ENCODE measurements at regions not wholly inside any gene's neighbourhood (a gene's known extent, or its start where the extent isn't known, plus 50 kb on each side); places are given as distances from the start of the nearest gene placed in this dataset.

GRCh38 chr17:72432881-72433280 is 312.1 kb downstream of the SOX9 start:
- no peak overlapping the region for H3K4me3 ChIP-seq
- no peak overlapping the region for H3K27ac ChIP-seq
- no peaks in the 10 kb centered on the region for H3K4me1 ChIP-seq
- DNase-seq (ENCODE audit: low spot score), result no peak
- H3K27me3 ChIP-seq, result no peaks in the 10 kb centered on the region
- TF ChIP-seq CTCF (IDR thresholded peaks at IDR 0.05), result no peak
- H3K9me3 ChIP-seq, result no peaks in the 10 kb centered on the region
- H3K36me3 ChIP-seq, result no peaks in the 10 kb centered on the region

DNA sequence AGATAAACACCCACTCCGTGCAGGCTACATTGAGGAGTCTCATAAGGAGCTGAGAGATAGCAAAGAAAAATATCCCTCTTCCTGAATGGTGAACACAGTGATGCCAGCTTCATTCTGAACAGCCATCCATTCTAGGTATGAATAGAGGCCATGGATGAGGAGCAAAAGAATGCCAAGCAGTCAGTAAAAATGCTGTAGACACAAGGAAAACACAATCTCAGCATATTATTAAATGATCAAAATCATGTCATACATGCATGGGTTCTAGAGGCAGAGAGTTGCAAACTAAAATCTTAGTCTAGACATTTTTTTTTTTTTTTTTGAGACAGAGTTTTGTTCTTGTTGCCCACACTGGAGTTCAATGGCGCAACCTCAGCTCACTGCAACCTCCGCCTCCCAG is 313.0 kb downstream of the SOX9 start:
- no peak for DNase-seq (ENCODE audit: low spot score)
- H3K9me3 ChIP-seq, result no peaks in the 10 kb centered on the region
- TF ChIP-seq CTCF (IDR thresholded peaks at IDR 0.05), result no peak

GRCh38 chr17:72434581-72434980 is 313.8 kb downstream of the SOX9 start:
- Histone ChIP-seq H3K9me3 (no peaks in the 10 kb centered on the region), H3K4me3 (no peak overlapping the region), H3K27ac (no peak overlapping the region), H3K4me1 (no peaks in the 10 kb centered on the region), H3K36me3 (no peaks in the 10 kb centered on the region), H3K27me3 (no peaks in the 10 kb centered on the region)
- TF ChIP-seq CTCF (IDR thresholded peaks at IDR 0.05), result no peak
- no peak for DNase-seq (ENCODE audit: low spot score)

More for the DNA sequence above, 313.0 kb downstream of the SOX9 start:
- no peak overlapping the region for H3K27ac ChIP-seq
- H3K27me3 ChIP-seq, result no peaks in the 10 kb centered on the region
- no peaks in the 10 kb centered on the region for H3K4me1 ChIP-seq
- H3K4me3 ChIP-seq, result no peak overlapping the region
- H3K36me3 ChIP-seq, result no peaks in the 10 kb centered on the region

- Histone ChIP-seq H3K4me1 (no peaks in the 10 kb centered on the region), H3K36me3 (no peaks in the 10 kb centered on the region), H3K27ac (no peak overlapping the region), H3K4me3 (no peak overlapping the region), H3K9me3 (no peaks in the 10 kb centered on the region), H3K27me3 (no peaks in the 10 kb centered on the region)
- no peak for DNase-seq (ENCODE audit: low spot score)
- TF ChIP-seq CTCF (IDR thresholded peaks at IDR 0.05), result no peak
Observed at GRCh38 chr17:72434991-72435618, 314.3 kb downstream of the SOX9 start.

DNA sequence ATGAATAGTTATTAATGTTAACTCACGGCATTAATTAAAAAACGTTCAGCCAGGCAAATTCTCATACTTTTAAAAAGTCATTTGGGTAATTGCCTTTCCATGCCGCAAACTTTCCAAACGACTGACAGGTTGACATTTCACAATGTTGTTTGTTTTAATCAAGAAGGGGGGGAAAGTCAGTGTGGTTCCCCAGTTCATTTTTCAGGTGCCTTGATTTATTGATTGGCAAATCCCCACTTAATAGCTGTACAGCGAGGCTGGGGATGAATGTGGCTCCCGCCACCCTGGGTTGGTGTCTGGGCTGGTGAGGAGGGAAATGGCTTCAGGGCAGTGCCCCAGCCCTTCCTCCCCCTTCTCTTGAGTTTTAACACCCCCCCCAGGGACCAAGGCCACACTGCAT is 318.0 kb downstream of the SOX9 start:
- no peaks in the 10 kb centered on the region for H3K4me1 ChIP-seq
- H3K27ac ChIP-seq, result no peak overlapping the region
- no peak overlapping the region for H3K4me3 ChIP-seq
- DNase-seq (ENCODE audit: low spot score), result no peak
- TF ChIP-seq CTCF (IDR thresholded peaks at IDR 0.05), result no peak
- no peaks in the 10 kb centered on the region for H3K27me3 ChIP-seq
- H3K36me3 ChIP-seq, result no peaks in the 10 kb centered on the region
- H3K9me3 ChIP-seq, result no peaks in the 10 kb centered on the region

DNA sequence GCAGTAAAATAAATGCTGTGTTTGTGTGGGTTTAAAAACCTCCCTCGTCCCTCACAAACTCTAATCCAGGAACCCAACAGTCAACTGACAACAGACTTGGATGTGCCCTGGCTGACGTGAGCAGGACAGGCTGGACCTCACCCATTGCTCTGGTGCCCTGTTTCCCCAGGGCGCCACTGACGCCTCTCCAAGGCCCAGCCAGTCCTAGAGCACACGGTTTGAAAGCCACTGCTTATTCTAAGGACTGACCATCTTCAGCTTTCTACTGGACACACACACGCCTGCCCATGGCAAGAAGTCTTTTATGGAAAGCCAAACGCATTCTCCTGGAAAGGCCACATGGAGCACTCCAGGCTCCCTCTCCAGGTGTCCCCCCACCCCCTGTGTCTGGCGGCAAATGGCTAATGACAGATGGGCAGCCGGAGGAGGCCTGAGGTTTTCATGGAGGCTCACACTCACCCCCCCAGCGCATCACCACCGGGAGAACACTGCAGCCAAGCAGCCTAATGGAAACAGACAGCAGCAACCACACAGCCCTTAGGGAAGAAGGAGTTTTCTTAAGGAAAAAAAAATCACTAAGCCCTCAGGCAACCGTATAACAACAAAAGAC is 319.2 kb downstream of the SOX9 start:
- H3K4me3 ChIP-seq, result no peak overlapping the region
- H3K27me3 ChIP-seq, result no peaks in the 10 kb centered on the region
- H3K9me3 ChIP-seq, result no peaks in the 10 kb centered on the region
- TF ChIP-seq CTCF (IDR thresholded peaks at IDR 0.05), result no peak
- no peak for DNase-seq (ENCODE audit: low spot score)
- no peaks in the 10 kb centered on the region for H3K36me3 ChIP-seq
- H3K27ac ChIP-seq, result no peak overlapping the region
- H3K4me1 ChIP-seq, result no peaks in the 10 kb centered on the region
